Ascending aorta (tissue), 2 donors: ENCODE measurements at regions not wholly inside any gene's neighbourhood (a gene's known extent, or its start where the extent isn't known, plus 50 kb on each side); places are given as distances from the start of the nearest gene placed in this dataset.
"Not testable (repeated sequence)": the region's sequence is repeated elsewhere in the genome, so short reads cannot be mapped to it uniquely, and the experiment has no call there.

Experiments
- DNase-seq, 2 donors: peaks; one replicate each; pipeline ENCODE4 v3.0.0-alpha.2; 2019; ENCODE audit warnings: low spot score in 2 of 2
- H3K27ac ChIP-seq, 2 donors: fragments of 200-600 bp; sonication (generic); one replicate each; pipeline ENCODE4 v1.5.1; 2016 to 2017; ENCODE audit warnings: mild to moderate bottlenecking in 1 of 2
- H3K27me3 ChIP-seq: fragments of 200-600 bp; sonication (generic); one replicate; pipeline ENCODE4 v1.5.1; 2017
- H3K36me3 ChIP-seq, 2 donors: fragments of 200-600 bp; sonication (generic); one replicate each; pipeline ENCODE4 v1.5.1; 2016
- H3K4me1 ChIP-seq, 2 donors: fragments of 200-600 bp; sonication (generic); one replicate each; pipeline ENCODE4 v1.5.1; 2016 to 2017; ENCODE audit warnings: mild to moderate bottlenecking in 1 of 2
- H3K4me3 ChIP-seq, 2 donors: fragments of 200-600 bp; sonication (generic); one replicate each; pipeline ENCODE4 v1.5.1; 2016 to 2017; ENCODE audit warnings: mild to moderate bottlenecking in 1 of 2
- H3K9me3 ChIP-seq, 2 donors: fragments of 200-600 bp; sonication (generic); one replicate each; pipeline ENCODE4 v1.5.1; 2016
- intact Hi-C: fragments of 100-400 bp; cut with DNase I; formaldehyde crosslinking; loops from one replicate; pipeline ENCODE4 v1.15.1; 2023
- TF ChIP-seq, protein P1 (sequence below), 3 experiments: fragments of 200-600 bp in 2 of 3; fragments of 450-650 bp in 1 of 3; sonication (generic) in 2 of 3; IDR thresholded peaks; one replicate each; pipeline ENCODE4 v1.5.1; 2016 to 2019; ENCODE audit warnings: antibody characterized with exemption in 3 of 3, mild to moderate bottlenecking in 1 of 3, moderate library complexity in 1 of 3

DNA sequence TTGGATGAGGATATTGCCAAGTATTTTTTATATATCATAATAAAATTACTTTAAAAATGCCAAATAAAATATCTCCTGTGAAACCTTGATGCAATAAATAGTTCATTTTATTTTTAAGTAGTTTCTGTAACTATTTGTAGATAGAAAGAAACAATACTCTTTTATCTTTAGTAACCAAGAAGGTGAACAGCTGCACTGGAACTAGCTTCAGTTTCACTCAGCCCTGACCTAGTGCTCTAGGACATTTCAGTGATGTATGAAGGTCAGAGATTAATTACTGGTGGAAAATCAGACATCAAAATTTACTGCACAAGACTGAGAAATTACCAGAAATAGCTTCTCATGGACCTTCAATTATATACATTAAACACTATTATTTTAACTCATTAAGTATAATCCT, 1305.0 kb downstream of the CNTNAP5 start:
- TF ChIP-seq, protein P1, sequence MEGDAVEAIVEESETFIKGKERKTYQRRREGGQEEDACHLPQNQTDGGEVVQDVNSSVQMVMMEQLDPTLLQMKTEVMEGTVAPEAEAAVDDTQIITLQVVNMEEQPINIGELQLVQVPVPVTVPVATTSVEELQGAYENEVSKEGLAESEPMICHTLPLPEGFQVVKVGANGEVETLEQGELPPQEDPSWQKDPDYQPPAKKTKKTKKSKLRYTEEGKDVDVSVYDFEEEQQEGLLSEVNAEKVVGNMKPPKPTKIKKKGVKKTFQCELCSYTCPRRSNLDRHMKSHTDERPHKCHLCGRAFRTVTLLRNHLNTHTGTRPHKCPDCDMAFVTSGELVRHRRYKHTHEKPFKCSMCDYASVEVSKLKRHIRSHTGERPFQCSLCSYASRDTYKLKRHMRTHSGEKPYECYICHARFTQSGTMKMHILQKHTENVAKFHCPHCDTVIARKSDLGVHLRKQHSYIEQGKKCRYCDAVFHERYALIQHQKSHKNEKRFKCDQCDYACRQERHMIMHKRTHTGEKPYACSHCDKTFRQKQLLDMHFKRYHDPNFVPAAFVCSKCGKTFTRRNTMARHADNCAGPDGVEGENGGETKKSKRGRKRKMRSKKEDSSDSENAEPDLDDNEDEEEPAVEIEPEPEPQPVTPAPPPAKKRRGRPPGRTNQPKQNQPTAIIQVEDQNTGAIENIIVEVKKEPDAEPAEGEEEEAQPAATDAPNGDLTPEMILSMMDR (IDR thresholded peaks at IDR 0.05) = no peak
- Histone ChIP-seq H3K27ac (no peak overlapping the region), H3K9me3 (no peaks in the 10 kb centered on the region), H3K4me3 (no peak overlapping the region), H3K36me3 (no peaks in the 10 kb centered on the region), H3K27me3 (no peaks in the 10 kb centered on the region), H3K4me1 (no peaks in the 10 kb centered on the region)
- no peak for DNase-seq
- intact Hi-C loops = no loop called here

GRCh38 chr2:125341353-125341752, 1314.6 kb upstream of the GYPC start:
- Histone ChIP-seq H3K4me3 (no peak overlapping the region), H3K36me3 (no peaks in the 10 kb centered on the region), H3K9me3 (peaks cover 0 to 5% of the 10 kb centered on the region in 2 donors), H3K27me3 (no peaks in the 10 kb centered on the region), H3K27ac (no peak overlapping the region), H3K4me1 (no peaks in the 10 kb centered on the region)
- intact Hi-C loops = no loop called here
- DNase-seq = no peak
- TF ChIP-seq, protein P1 (IDR thresholded peaks at IDR 0.05) = no peak

DNA sequence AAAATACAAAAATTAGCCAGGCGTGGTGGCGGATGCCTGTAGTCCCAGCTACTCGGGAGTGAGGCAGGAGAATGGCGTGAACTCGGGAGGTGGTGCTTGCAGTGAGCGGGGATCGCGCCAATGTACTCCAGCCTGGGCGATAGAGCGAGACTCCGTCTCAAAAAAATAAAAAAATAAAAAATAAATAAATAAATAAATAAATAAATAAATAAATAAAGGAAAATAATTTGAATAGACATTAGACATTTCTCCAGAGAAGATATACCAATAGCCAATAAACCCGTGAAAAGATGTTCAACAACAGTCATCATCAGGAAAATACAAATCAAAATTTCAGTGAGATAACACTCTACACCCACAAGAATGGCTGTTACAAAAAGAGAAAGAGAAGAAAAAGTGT, 1302.4 kb upstream of the GYPC start:
- H3K9me3 ChIP-seq, H3K27ac ChIP-seq, H3K4me1 ChIP-seq, H3K27me3 ChIP-seq, intact Hi-C loops, H3K4me3 ChIP-seq, H3K36me3 ChIP-seq, DNase-seq: not testable (repeated sequence)

GRCh38 chr2:125364192-125364983, 1291.6 kb upstream of the GYPC start:
- intact Hi-C loops = no loop called here
- DNase-seq = no peak
- no peak overlapping the region for H3K4me3 ChIP-seq
- TF ChIP-seq, protein P1 (IDR thresholded peaks at IDR 0.05) = no peak
- H3K27me3 ChIP-seq = no peaks in the 10 kb centered on the region
- no peaks in the 10 kb centered on the region for H3K36me3 ChIP-seq
- H3K4me1 ChIP-seq = no peaks in the 10 kb centered on the region
- no peak overlapping the region for H3K27ac ChIP-seq
- H3K9me3 ChIP-seq = no peaks in the 10 kb centered on the region

DNA sequence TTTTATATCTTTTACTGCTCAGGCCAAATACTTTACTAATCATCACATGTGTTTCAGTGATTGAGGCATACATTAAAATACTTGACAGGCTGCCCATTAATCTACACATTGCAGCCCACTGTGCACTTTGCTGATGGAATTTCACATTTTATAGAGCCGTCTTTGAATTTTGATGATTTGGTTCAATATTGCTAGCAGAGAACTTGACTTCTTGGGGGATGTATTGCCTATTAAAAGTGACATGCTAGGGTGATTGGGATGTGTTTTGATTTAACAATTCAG, 1291.0 kb upstream of the GYPC start:
- TF ChIP-seq, protein P1 (IDR thresholded peaks at IDR 0.05) = no peak
- no peak for DNase-seq
- Histone ChIP-seq H3K36me3 (no peaks in the 10 kb centered on the region), H3K9me3 (no peaks in the 10 kb centered on the region), H3K4me1 (no peaks in the 10 kb centered on the region), H3K4me3 (no peak overlapping the region), H3K27ac (no peak overlapping the region), H3K27me3 (no peaks in the 10 kb centered on the region)
- intact Hi-C loops = no loop called here

GRCh38 chr2:125371867-125372266, 1284.1 kb upstream of the GYPC start:
- TF ChIP-seq, protein P1 (IDR thresholded peaks at IDR 0.05) = no peak
- intact Hi-C loops = no loop called here

More at GRCh38 chr2:125371867-125372266, 1284.1 kb upstream of the GYPC start:
- Histone ChIP-seq H3K4me3 (no peak overlapping the region), H3K9me3 (no peaks in the 10 kb centered on the region), H3K27me3 (no peaks in the 10 kb centered on the region), H3K4me1 (no peaks in the 10 kb centered on the region), H3K27ac (no peak overlapping the region), H3K36me3 (no peaks in the 10 kb centered on the region)
- DNase-seq = no peak
